GM18499 (cell line): ENCODE measurements at regions not wholly inside any gene's neighbourhood (a gene's known extent, or its start where the extent isn't known, plus 50 kb on each side); places are given as distances from the start of the nearest gene placed in this dataset.

Source experiments
- ATAC-seq: cut with Tn5 transposase; IDR thresholded peaks from one replicate; pipeline ENCODE4 v1.9.1; 2021; ENCODE audit warnings: moderate number of reproducible peaks; ENCODE audit not compliant: insufficient read depth, unreplicated experiment

GRCh38 chr3:36232797-36233489 is 147.4 kb upstream of the STAC start:
- no peak for ATAC-seq

- ATAC-seq = no peak
Measured at GRCh38 chr3:36244728-36245127, 135.6 kb upstream of the STAC start.

- no peak for ATAC-seq
Measured at GRCh38 chr3:36248374-36248773, 131.9 kb upstream of the STAC start.

- no peak for ATAC-seq
Measured at GRCh38 chr3:36250191-36250590, 130.1 kb upstream of the STAC start.

GRCh38 chr3:36257158-36257852 is 123.0 kb upstream of the STAC start:
- no peak for ATAC-seq

GRCh38 chr3:36258421-36258820 is 121.9 kb upstream of the STAC start:
- ATAC-seq = no peak

GRCh38 chr3:36259580-36259979 is 120.7 kb upstream of the STAC start:
- ATAC-seq = no peak

GRCh38 chr3:36269274-36269673 is 111.0 kb upstream of the STAC start:
- ATAC-seq = no peak

- no peak for ATAC-seq
Measured at GRCh38 chr3:36282766-36283165, 97.5 kb upstream of the STAC start.

GRCh38 chr3:36295296-36295695 is 85.0 kb upstream of the STAC start:
- no peak for ATAC-seq

GRCh38 chr3:36297195-36297594 is 83.1 kb upstream of the STAC start:
- no peak for ATAC-seq

- no peak for ATAC-seq
Measured at GRCh38 chr3:36298188-36298587, 82.1 kb upstream of the STAC start.

GRCh38 chr3:36302158-36302509 is 78.2 kb upstream of the STAC start:
- ATAC-seq = no peak

GRCh38 chr3:36302626-36303025 is 77.7 kb upstream of the STAC start:
- ATAC-seq = no peak

- no peak for ATAC-seq
Measured at GRCh38 chr3:36303286-36303685, 77.0 kb upstream of the STAC start.

GRCh38 chr3:36305929-36306520 is 74.3 kb upstream of the STAC start:
- no peak for ATAC-seq

- no peak for ATAC-seq
Measured at GRCh38 chr3:36309092-36309491, 71.2 kb upstream of the STAC start.

- no peak for ATAC-seq
Measured at GRCh38 chr3:36312351-36312750, 68.0 kb upstream of the STAC start.

GRCh38 chr3:36317915-36318314 is 62.4 kb upstream of the STAC start:
- no peak for ATAC-seq

- no peak for ATAC-seq
Measured at GRCh38 chr3:36318621-36319200, 61.6 kb upstream of the STAC start.

- ATAC-seq = no peak
Measured at GRCh38 chr3:36319680-36320079, 60.6 kb upstream of the STAC start.
